CD4-positive, alpha-beta T cell treated with Interleukin-10 for 1 hour (primary cell): ENCODE measurements at regions not wholly inside any gene's neighbourhood (a gene's known extent, or its start where the extent isn't known, plus 50 kb on each side); places are given as distances from the start of the nearest gene placed in this dataset.
"Not testable (repeated sequence)": the region's sequence is repeated elsewhere in the genome, so short reads cannot be mapped to it uniquely, and the experiment has no call there.

Experiments used
- DNase-seq: peaks from one replicate; pipeline ENCODE4 v3.0.0-alpha.2; 2020

DNA sequence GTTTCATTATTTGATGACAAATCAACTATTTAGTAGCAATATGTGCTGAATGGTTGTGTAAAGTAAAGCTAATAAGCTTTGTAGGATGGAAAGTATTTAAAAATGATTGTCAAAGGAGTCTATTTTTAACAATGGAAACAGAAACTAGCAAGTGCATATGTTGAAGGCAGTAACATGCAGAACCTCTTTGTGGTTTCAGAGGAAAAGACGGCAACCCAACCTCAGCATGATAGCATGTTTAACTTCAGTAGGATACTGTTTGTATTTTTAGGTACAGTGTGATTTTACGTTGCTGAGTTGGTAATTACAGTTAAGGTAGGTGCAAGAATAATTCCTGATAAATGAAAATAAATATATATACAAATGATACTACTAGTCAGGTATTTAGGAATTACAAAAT lies 545.4 kb downstream of the CDY1 start:
- DNase-seq, result not testable (repeated sequence)

DNA sequence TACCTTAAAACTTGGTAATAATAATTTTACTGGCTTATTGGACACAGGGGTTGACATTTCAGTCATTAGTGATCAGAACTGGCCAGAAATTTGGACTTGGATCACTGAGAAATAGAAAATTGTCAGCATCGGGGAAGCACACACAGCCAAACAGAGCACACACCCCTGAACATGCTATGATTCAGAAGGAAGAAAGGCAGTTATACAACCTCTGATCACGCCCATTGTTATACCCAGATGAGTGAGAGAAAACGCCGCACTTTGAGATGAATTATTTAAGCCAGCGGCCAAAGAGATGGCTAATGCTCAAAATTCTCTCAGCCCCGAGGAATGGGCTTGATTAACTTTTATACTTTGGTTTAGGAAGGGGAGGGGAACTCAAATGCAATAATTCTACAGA lies 557.4 kb downstream of the CDY1 start:
- not testable (repeated sequence) for DNase-seq

DNA sequence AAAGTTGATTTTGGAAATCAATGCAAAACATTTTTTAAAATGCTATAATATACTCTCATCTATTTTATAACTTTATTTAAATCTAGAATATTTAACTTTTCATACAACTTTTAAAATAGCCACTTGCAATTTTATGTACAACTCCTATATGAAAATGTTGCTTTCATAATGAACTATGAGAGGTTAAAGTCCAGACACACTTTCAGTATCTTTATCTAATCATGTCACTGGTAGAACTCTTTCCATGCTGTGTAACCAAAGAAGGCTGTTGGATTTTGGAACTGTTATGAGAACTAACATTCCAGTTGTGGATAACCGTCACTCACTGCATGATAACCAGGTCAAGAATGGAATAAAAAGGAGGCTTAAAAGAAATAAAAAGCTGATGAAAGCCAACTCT lies 603.1 kb downstream of the CDY1 start:
- DNase-seq, result not testable (repeated sequence)

DNA sequence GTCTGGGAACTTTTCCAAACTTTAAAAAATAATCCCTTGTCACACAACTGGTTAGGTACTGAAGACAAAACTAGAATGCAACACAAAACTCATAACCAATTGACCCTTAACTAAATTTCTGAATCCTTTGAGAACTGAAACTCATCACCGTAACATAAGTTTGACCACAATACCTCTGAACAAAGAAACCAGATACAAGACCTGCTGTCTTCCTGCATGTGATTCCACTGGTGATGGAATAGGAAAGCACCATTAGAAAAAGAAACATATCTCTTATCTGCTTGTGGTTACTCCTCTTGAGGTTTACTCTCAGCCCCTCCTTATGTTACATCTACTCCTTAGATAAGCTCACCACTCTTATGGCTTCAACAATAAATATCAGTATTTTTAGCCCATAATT lies 603.6 kb downstream of the CDY1 start:
- DNase-seq, result not testable (repeated sequence)

DNA sequence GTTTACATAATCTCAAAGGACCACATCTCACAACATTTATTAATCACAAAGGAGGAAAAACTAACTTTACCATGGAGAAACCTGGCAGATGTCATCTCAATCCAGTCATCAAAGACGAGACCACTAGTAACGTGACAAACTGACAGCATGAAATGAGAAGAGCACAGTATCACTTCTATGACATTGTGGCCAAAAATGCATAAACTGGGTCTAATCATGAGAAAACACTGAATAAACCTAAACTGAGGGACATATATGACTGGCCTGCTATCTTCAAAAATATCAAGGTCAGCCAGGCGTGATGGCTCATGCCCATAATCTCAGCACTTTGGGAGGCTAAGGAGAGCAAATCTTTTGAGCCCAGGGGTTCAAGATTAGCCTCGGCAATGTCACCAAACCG lies 619.0 kb downstream of the CDY1 start:
- not testable (repeated sequence) for DNase-seq

DNA sequence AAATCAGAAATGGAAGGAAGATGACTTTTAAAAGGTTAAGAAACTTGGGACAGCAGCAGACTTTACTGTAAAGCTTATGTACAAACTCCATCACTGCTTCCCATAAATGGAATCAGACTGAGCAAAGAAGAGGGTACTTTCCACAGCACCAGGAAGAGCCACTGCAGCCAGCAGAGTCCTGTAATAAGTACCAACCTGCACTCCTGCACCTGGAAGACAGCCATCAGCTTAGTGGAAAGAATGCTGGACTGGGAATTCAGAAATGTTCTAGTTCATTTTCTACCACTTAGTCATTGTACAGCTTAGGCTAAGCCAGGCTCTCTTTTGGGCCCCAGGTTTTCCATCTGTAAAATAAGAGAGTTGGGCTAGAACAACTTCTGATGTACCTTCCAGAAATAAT lies 632.3 kb downstream of the CDY1 start:
- not testable (repeated sequence) for DNase-seq

DNA sequence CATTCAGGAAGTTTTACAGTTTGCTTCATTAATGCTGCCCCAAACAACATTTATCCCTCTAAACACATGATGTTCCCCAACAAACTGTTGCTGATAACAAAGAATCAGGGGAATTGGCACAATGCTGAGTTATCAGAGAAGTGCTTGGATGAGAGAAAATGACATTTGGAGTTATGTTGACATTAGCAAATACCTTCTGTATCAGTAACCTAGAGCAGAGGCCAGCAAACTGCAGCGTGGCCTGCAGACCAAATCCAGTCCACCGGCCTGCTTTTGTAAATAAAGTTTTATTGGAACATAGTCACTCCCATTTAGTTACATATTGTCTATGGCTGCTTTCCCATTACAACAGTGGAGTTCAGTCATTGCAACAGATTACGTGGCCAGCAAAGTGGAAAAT lies 643.5 kb downstream of the CDY1 start:
- not testable (repeated sequence) for DNase-seq

DNA sequence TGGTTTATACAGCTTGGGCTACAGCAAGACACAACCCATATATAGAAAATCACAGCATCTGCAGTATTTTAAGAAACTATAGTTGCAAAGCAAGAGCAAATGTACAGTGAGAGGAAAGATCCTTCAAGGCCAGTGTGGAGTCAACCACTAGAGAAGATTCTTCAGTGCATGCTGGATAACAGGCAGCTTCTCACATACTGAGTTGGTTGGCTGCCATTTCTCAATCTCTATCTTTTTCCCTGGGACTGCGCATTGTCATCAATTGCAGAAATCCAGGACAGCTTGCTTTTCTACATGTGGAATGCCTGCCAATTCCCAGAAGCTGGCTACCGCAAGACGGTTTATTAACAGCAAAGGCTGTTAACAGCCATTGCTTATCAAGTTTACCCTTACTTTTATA lies 646.5 kb downstream of the CDY1 start:
- not testable (repeated sequence) for DNase-seq

DNA sequence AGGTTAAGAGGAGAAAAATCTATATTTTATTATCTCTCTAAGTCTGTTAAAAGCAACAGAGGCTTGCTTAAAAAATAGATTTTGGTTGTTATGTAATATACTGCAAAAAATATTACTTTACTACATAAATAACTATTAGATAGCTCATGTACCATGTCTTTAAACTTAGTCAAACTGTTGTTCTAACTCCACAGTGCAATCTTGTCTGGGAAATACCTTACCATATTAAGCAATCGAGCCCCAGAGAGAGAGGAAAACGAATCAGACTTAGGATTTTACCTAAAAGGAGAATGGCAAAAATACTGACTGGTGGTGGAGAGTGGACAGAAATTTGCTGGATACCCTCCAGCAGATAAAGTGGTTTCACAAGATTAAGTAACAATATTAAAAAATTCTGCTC lies 647.0 kb downstream of the CDY1 start:
- DNase-seq, result not testable (repeated sequence)

DNA sequence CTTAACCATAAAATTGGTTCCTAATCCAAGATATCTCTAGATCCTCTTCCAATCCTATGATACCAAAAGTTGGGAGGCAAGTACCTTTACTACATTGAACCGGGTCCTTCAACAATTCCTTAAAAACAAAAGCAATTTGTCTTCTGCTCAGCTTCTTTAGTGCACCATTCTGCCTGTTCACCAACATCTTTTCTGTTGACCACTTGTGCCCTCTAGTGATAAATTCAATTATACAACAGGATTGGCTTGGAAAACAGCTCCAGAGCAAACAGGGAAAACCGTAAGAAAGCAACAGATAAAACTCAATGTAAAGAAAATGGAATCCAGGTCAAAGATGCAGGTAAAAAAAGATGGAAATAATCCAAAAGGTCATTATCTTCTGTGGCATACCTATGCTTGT lies 651.2 kb downstream of the CDY1 start:
- DNase-seq, result not testable (repeated sequence)

DNA sequence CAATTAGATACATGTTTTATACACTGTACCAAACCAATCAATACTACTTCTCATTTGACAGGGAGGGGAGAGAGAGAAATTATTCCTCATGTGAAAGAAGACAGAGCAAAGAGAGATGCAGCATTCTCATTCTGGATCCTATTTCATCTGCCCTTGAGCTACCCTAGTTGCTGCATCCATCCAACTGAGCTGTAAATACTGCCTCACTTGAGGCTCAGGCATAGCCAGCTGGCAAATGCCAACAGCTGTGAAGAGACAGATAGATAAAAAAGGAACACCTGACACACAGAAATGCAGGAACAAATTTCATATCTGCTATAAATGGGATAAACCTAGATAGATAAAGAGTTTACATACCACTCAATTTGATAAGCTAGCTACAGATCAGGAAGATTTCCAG lies 684.1 kb downstream of the CDY1 start:
- DNase-seq, result not testable (repeated sequence)

DNA sequence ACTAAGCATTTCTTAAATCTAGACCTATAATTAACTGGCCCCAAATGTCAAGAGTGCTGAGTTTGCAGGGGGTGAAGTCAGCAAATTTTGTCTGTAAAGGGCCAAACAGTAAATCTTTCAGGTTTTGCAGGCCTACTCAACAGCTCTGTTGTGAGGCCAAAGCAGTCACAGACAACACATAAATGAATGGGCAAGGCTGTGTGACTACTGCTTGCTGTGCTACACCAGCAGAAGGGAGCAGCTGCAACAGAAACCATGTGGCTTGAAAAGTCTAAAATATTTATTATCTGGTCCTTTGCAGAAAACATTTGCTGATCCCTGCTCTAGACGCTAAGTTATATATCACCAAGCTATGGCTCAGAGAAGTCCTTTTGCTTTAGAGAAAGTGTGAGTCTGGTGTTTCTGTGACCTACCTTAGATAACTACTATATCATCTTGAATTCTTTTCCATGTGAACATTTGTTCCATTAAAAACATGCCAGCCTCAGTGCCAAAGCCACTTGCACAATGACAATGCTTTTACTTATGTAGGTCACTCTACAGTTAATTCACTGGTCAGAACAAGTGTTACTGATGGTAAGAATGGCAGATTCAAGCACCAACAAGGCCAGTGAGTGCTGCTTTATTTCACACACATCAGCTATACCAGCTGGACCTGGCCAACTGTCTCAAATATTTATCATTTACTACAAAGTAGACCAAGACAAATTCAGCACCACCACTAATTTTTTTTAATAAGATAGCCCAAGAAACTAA lies 684.9 kb downstream of the CDY1 start:
- not testable (repeated sequence) for DNase-seq

DNA sequence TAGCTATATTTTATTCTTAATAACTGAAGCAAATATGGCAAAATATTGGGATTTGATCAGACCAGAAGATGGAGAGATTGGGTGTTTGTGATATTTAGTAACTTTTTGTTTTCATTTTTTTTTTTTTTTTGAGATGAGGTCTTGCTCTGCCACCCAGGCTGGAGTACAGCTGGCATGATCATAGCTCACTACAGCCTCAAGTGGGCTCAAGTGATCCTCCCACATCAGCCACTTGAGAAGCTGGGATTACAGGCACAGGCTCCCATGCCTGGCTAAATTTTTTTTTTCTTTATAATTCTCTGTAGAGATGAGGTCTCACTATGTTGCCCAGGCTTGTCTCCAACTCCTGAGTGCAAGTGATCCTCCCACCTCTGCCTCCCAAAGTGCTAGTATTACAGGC lies 686.4 kb downstream of the CDY1 start:
- DNase-seq, result not testable (repeated sequence)

DNA sequence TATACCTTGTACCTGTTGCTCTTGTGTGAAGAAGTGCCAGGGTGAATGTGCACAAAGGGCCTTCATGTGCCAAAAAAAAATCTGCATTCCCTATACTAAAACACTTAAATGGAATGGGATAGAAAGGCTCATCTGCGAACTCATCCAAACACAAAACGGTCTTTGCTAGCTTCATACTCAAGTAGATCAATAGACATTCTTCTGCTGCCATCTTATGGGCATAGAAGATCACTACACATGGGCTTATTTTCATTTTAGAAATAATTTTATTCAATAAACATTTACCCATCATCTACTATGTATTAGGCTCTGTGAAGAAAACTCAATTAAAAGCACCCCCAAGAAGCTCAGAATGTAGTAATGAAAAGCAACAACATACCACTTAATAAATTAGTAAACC lies 693.1 kb downstream of the CDY1 start:
- DNase-seq, result peak; percentile 3

DNA sequence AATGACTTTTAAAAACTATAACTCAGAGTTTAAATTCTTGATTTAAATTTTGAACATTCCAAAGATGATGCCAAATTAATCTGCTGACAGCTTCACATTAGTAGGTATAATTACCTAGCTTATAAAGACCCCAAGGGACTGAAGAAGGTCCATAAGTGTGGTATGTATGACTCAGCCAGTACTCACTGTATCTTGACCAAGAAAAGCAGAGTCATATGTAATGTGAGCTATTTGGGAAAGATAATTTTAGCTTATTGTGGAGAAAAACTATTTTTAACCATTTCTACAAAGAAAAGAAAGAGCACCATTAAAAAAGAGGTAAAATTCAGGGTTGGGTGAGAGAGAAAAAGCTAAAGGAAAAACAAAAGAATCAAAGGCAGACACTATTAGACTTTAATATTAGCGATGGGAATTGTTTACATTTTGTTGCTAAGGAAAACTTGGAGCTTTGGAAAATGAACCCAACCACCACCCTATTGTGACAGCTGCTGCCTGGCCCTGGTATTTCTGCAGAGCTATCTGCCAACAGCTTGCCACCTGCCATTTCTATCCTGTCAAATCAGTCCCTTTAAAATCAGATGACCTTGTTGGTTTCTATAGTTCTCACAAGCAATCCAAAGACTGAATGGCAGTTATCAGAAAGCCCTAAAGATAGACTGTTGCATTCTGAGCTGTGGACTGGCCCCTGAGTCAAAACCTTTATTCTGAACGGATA lies 697.7 kb downstream of the CDY1 start:
- DNase-seq, result not testable (repeated sequence)

DNA sequence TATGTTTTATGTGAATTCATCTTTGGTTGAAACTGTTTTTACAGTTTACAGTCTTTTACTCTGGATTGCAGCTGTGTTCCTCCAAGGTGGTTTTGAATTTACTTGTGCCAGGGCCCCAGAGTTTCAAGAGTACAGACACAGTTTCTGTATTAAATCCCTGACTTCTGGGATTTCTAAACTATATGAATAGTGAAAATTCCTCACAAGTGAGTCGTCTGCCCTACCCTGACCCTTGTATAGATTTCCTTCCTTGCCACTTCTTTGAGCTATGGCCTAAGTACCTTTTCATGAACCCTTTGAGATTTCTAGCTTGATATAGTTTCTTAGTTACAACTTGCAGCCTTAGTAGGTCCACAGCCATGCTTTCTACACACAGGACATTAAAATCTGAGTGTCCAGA lies 700.8 kb downstream of the CDY1 start:
- DNase-seq, result not testable (repeated sequence)

DNA sequence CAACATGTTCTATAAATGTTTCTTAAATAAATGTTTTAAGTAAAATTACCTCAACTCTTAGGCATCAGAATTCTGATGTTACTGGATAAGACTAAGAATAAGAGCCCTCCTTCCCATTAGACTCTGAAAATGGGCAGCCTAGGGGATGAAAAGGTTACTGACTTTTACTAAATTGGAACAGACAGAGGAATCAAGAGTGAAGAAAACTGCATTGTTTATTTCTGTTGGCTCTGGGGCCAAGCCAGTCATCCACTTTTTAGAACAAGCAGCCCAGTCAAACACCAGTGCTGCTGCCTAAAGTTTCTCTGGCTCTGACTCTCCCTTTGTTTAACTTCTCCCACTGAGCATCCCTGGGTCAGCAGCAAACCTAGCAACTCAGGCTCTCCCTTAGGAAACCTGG lies 731.0 kb downstream of the CDY1 start:
- not testable (repeated sequence) for DNase-seq

DNA sequence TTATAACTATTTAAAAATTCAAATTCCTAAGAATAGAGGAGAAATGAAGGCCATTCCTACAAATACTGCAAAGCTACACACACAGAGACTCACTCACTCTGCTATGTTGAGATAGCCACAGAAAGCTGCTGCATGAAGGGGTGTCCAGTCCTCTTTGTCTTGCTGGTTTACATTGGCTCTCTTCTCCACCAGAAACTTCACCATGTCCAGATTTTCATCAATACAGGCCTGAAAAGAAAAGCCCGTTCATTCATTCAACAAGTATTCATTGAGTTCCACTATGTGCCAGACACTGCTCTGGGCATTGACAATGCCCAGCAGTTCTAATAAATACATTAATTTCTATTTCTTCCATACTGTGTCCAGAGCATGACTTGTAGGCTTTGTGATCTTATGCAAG lies 732.3 kb downstream of the CDY1 start:
- DNase-seq, result no peak

DNA sequence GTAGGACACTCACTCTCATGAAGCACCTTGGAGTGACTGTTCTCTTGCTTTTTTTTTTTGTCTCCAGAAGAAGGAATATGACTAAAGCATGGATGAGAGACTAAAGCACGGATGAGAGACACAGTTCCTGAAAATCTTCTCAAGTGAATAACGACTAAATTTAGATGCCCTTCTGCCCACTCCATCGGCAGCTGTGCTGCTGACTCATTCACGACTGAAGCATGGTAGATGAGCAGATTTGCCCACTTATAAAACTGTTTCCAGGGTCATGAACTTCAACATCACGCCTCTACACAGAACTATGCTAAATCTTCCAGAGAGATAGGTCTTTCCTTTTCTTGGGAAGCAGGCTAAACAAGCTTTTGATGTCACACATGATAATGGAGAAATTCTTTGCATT lies 738.0 kb downstream of the CDY1 start:
- not testable (repeated sequence) for DNase-seq

DNA sequence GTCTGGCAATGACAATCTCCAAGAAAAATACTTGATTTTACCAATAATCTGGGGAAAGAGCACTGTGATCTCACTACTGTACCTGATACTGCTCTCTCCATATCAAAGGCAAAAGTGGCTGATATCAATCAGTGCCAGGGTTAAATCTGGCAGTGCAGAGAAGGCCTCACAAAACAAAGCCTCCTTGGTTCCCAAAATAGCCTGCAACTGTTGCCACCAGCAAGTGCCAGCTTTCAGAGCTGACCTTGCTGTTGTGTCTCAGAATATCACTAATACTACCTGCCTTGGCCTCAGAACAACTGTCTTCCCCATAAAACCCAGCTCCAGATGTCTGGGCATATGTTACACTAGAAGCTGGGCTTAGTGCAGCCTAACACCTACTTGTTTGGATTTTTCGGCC lies 738.6 kb downstream of the CDY1 start:
- DNase-seq, result not testable (repeated sequence)

DNA sequence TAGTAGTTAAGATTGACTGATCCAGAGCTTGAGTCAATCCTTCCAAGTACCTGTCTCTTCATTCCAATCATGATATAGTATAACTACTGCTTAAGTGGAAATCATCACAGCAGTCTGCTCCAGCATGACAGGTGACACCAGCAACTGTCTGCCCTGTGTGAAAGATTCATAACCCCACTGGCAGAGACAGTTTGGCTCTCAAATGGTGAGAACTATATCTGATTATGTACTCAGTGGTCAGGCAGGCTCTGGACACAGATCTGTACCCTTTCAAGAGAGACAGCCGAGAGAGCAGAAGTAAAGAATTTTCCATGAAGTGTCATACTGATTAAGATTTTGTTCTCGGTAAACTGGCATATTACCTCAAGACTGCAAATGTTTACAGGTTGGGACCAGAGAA lies 741.5 kb downstream of the CDY1 start:
- DNase-seq, result not testable (repeated sequence)

DNA sequence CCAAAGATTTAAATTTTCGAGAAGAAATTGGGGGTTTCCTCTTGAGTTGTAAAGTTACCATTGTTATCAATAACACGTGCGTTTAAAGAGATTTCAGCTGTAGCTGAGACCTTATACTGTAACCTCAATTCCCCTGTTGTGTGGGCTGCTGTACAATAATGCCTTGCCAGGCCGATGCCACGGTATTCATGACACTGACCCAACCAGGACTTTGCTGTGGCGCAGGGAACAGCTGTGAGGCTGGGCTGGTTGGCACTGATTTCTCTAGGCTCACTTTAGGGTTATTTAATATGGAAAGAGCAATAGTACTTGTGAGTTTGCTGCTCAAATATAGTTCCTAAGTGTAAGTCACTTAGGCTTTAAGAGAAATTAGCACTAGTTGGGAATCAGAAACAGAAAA lies 744.2 kb downstream of the CDY1 start:
- DNase-seq, result not testable (repeated sequence)

DNA sequence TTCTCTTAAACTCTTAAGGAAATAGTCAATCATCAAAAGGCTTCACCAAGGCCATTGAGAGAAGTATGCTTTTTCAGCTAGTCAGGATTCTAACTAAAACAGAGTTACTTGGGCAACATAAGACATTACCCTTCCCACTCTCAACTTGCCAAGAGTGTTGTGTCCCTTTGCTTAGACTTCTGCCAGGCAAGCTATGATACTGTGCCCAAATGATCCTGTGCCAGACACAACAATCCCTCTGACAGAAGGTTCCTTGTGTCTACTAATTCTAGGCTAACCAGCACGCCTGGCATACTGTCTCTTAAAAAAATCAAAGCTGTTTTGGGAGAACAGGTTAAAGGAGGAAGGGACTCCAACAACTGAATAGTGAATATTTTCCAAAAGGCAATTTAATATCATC lies 750.6 kb downstream of the CDY1 start:
- not testable (repeated sequence) for DNase-seq

DNA sequence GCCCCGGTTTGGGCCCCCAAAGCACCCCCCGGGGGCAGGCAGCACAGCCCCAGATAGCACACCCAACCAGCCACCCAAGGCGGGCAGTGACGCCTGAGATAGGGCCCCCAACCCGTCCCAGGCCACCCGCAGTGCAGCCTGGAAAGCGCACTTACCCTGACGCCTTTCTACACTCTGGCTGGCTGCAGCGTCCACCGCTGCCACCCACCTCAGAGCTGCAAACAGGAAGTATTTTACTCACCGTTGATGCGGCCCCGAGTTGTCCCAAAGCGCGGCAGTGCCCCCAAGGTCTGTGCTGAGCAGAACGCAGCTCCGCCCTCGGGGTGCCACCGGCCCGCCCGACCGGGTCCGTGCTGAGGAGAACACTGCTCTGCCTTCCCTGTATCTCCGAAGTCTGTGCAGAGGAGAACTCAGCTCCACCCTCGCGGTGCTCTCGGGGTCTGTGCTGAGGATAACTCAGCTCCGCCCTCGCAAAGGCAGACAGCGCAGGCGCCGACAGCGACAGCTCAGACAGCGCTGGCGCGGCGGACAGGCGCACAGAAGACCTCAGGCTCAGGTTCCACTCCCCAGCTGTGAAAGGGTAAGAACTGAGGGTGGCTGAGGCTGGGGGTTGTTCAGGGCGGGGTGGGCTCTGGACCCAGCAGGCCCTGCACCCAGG lies 786.9 kb downstream of the CDY1 start:
- DNase-seq, result no peak
